ENCODE measurements at regions not wholly inside any gene's neighbourhood (a gene's known extent, or its start where the extent isn't known, plus 50 kb on each side); places are given as distances from the start of the nearest gene placed in this dataset.
"Not testable (repeated sequence)": the region's sequence is repeated elsewhere in the genome, so short reads cannot be mapped to it uniquely, and the experiment has no call there.

DNA sequence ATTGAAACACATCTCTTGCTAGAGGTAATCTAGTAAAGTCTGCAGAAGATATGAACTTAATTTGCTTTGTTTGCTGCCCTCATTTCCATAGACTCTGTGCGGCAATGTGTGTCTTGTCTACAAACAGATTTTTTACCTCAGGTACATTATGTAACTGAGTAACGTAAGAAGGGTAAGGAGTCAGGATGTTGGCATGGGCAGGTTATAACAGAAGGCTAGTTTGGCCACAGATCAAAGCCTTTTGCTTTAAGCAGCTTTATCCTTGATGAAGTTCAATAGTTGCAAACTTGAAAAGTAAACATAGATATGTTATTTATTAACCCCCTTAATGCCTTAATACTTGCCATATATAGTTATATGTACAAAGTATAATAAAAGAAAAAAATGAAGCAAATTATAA lies 391.6 kb upstream of the FKBP1C start:
- in situ Hi-C loops (cut with MboI; ENCODE audit: low pct_unique_long_range_greater_than_20kb, low sequenced_read_pairs) = no loop called here

DNA sequence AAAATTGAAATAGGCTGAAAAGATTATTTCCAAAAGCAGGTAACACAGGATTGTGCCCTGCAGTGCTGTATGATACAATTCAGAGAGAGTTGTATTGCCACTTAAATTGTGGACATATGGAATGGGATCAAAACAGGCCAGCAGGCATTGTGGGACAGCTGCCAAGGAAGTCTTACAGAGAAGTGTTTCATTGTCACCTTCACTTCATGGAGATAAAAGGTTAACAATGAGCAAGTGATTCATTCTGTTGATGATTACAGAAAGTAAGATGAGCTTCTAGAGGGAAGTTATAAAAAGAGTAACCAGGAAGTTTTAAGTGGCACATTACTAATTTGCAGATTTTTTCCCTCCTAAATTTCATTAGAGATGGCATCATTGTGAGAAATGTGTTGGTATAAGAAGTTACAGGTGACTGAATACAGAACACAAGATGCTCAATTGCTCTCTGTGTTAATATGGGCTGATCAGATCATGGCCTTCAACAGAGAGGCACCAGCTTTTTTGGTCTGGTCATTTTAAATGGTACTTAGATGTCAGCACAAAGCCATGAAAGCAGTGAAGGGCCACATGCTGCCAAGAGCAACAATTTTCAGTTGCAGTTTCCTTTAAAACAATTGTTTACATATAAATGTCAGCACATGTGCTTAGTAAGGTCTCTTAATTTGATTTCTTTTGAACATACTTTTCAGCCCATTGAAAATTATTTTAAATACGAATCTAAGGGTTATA lies 402.5 kb upstream of the FKBP1C start:
- in situ Hi-C loops (cut with MboI; ENCODE audit: low pct_unique_long_range_greater_than_20kb, low sequenced_read_pairs) = no loop called here
- no peak for DNase-seq

More for the DNA sequence above, 391.6 kb upstream of the FKBP1C start:
- DNase-seq = no peak

DNA sequence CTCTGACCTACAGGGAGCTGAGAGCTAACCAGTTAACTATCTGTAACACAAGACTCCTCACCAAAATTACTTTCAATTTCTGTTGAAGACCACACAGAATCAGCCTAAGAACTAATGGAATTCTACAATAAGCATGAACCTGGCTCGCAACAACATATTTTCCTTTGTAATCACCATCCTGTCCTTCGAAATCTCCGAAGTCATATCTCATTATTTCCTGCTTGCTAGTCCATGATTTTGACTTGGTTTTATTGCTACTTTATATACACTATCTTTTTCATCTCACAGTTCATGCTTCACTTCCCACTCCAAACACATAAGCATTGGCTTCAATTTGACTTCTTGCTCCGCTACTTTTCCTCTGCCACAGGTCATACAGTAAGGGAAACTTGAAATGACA lies 405.8 kb upstream of the FKBP1C start:
- DNase-seq = no peak
- in situ Hi-C loops (cut with MboI; ENCODE audit: low pct_unique_long_range_greater_than_20kb, low sequenced_read_pairs) = no loop called here

DNA sequence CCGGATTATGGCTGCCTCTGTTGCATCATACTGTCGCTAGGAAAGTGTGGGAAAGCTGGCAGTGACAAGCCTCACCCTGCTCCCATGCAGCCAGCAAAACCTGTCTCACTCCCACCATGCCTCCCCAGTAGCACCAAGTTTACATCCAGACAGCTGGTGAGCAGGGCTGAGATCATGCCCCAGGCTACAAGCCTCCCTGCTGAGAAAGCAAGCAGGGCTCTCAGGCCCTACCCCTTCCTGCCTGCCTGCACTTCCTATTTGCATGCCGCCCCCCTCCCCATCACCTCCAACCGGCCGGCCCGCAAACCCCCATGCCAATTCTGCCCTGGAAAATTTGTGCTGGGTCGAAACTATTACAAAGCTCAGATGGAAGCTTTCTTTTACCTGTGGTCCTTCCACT lies 408.2 kb upstream of the FKBP1C start:
- in situ Hi-C loops (cut with MboI; ENCODE audit: low pct_unique_long_range_greater_than_20kb, low sequenced_read_pairs) = no loop called here
- no peak for DNase-seq

DNA sequence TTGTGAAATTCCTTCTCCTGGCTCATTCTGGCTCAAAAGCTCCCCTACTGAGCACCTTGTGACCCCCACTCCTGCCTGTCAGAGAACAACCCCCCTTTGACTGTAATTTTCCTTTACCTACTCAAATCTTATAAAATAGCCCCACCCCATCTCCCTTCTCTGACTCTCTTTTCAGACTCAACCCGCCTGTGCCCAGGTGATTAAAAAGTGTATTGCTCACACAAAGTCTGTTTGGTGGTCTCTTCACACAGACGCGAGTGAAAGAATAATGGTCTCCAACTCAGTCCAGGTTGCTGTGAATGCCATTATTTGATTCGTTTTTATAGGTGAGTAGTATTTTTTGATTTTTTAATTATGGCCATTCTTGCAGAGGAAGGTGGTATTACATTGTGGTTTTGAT lies 414.1 kb upstream of the FKBP1C start:
- in situ Hi-C loops (cut with MboI; ENCODE audit: low pct_unique_long_range_greater_than_20kb, low sequenced_read_pairs) = no loop called here
- no peak for DNase-seq

GRCh38 chr6:62775427-62776022 lies 435.7 kb upstream of the FKBP1C start:
- DNase-seq = peak; percentile 42
- in situ Hi-C loops (cut with MboI; ENCODE audit: low pct_unique_long_range_greater_than_20kb, low sequenced_read_pairs) = no loop called here

DNA sequence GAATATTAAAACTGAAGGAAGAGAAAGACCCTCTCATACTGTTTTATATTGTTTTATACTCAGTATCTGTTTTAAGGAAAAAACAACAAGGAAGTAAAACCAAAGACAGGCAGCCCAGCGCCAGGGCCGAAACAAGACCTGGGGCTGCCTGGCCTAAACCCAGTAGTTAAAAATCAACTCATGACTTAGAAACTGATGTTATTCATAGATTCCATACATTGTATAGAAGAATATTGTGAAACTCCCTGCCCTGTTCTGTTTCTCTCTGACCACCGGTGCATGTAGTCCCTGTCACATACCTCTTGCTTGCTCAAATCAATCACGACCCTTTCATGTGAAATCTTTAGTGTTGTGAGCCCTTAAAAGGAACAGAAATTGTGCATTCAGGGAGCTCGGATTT lies 445.1 kb upstream of the FKBP1C start:
- in situ Hi-C loops (cut with MboI; ENCODE audit: low pct_unique_long_range_greater_than_20kb, low sequenced_read_pairs); DNase-seq: not testable (repeated sequence)

DNA sequence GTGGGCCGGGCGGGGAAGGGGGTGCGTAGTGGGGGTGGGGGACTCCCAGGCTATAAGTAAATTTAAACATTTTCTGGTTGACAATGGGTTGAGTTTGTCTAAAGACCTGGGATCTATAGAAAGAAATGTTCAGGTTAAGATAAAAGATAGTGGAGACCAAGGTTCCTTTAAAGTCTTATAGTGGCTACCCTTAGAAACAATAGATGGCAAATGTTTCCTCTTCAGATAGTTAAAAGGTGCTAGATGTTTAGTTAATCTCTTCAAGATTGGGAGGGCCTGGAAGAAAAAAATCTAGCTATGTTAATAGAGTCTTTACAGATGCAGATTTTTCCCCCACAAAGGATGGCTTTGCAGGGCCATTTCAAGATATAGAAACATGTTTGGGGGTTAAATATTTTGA lies 446.4 kb upstream of the FKBP1C start:
- in situ Hi-C loops (cut with MboI; ENCODE audit: low pct_unique_long_range_greater_than_20kb, low sequenced_read_pairs) = no loop called here
- no peak for DNase-seq

DNA sequence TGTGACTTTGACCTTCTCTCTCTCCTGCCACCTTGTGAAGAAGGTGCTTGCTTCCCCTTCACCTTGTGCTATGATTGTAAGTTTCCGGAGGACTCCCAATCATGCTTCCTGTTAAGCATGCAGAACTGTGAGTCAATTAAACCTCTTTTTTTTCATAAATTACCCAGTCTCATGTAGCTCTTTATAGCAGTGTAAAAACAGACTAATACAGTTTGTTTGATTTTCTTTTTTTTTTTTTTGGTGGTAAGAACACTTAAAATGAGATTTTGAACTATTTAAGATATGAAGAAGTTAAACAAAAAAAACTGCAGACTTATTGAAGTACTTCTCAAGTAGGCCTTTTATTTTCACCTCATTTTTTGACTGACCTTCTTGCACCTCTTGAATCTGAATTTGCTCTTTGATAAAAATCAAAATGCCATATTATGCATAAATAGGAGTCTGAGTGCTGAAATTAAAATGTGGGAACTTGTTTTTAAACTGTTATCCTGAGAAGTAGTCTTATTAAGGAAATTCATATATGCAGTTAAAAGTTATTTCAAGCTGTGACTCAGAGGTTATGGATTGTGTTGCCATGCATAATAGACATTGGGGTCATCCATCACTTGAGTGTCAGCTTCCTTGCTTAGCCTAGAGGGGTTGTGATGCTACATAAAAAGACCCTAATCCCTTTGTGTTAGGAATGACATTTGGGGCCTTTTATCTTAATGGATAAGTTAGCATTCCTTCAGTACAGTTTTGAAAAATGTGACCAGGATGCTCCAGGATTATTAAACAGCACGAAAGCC lies 447.9 kb upstream of the FKBP1C start:
- no peak for DNase-seq
- in situ Hi-C loops (cut with MboI; ENCODE audit: low pct_unique_long_range_greater_than_20kb, low sequenced_read_pairs) = no loop called here

DNA sequence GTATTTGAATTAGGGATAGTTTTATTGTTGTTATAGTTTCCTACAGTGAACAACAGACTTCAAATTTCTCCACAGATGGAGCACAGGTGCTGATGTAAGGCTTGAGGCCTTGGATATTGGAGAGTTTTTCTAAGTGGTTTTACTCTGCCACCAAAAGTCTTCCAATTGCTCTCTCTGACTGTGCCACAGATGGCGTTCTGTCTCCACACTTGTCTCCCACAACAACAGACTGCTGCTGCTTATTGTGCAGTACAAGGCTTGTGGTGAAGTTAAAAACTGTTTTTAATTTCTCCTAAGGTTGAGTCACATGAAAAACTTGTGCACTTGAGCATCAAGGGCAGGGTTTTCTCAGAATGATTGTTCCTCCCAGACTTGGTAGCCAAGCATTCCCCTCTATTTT lies 460.9 kb upstream of the KHDRBS2 start:
- in situ Hi-C loops (cut with MboI; ENCODE audit: low pct_unique_long_range_greater_than_20kb, low sequenced_read_pairs) = no loop called here
- no peak for DNase-seq

GRCh38 chr6:62746161-62746560 lies 460.1 kb upstream of the KHDRBS2 start:
- no peak for DNase-seq
- in situ Hi-C loops (cut with MboI; ENCODE audit: low pct_unique_long_range_greater_than_20kb, low sequenced_read_pairs) = no loop called here

DNA sequence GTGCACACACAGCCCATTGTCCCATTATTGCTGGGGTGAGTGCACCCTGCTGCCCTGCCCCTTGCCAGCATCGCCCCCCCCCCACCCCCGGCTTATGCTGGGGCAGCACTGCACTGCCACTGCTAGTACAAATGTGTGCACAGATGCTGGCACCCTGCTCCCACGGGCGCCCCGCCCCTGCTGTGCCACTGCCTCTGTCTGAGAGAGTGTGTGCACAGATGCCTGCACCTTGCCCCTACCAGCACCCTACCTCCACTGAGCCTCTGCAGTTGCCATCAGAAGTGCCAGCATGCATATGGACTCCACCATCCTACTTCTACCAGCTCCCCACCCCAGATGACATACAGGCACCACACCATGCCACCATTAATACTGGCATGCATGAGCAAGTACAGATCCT lies 454.6 kb upstream of the KHDRBS2 start:
- DNase-seq = no peak
- in situ Hi-C loops (cut with MboI; ENCODE audit: low pct_unique_long_range_greater_than_20kb, low sequenced_read_pairs) = no loop called here

GRCh38 chr6:62740171-62740570 lies 454.1 kb upstream of the KHDRBS2 start:
- DNase-seq = no peak
- in situ Hi-C loops (cut with MboI; ENCODE audit: low pct_unique_long_range_greater_than_20kb, low sequenced_read_pairs) = no loop called here

- in situ Hi-C loops (cut with MboI; ENCODE audit: low pct_unique_long_range_greater_than_20kb, low sequenced_read_pairs) = no loop called here
- no peak for DNase-seq
Measured at GRCh38 chr6:62737792-62738191, 451.8 kb upstream of the KHDRBS2 start.

DNA sequence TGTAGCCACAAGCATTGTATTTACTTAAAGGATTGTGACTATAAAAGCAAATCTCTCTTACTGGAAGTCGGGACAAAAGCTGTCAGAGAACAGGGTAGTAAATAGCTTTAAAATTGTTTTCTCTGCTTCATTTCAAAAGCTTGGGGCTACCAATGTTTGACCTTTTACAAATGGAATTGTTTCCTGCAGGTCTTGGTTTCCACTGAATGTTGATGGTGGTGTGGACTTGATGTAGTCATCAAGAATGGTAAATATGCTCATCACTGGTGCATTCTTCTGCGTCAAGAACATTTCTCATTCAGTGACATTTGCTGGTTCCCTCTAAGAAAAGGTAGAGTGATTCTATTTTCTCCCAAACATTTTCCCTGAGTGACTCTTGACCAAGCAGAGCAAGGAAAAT lies 435.4 kb upstream of the KHDRBS2 start:
- DNase-seq = no peak
- in situ Hi-C loops (cut with MboI; ENCODE audit: low pct_unique_long_range_greater_than_20kb, low sequenced_read_pairs) = no loop called here

GRCh38 chr6:62716719-62717118 lies 430.7 kb upstream of the KHDRBS2 start:
- in situ Hi-C loops (cut with MboI; ENCODE audit: low pct_unique_long_range_greater_than_20kb, low sequenced_read_pairs) = no loop called here
- no peak for DNase-seq

- no peak for DNase-seq
- in situ Hi-C loops (cut with MboI; ENCODE audit: low pct_unique_long_range_greater_than_20kb, low sequenced_read_pairs) = no loop called here
Measured at GRCh38 chr6:62714112-62714511, 428.1 kb upstream of the KHDRBS2 start.

GRCh38 chr6:62711750-62712149 lies 425.7 kb upstream of the KHDRBS2 start:
- in situ Hi-C loops (cut with MboI; ENCODE audit: low pct_unique_long_range_greater_than_20kb, low sequenced_read_pairs) = no loop called here
- DNase-seq = no peak

- in situ Hi-C loops (cut with MboI; ENCODE audit: low pct_unique_long_range_greater_than_20kb, low sequenced_read_pairs) = no loop called here
- DNase-seq = no peak
Measured at GRCh38 chr6:62707914-62708313, 421.9 kb upstream of the KHDRBS2 start.

- in situ Hi-C loops (cut with MboI; ENCODE audit: low pct_unique_long_range_greater_than_20kb, low sequenced_read_pairs) = no loop called here
- DNase-seq = peak; percentile 52
Measured at GRCh38 chr6:62707156-62707555, 421.1 kb upstream of the KHDRBS2 start.

Data from KBM-7 (cell line).